ENCODE measurements at regions not wholly inside any gene's neighbourhood (a gene's known extent, or its start where the extent isn't known, plus 50 kb on each side); places are given as distances from the start of the nearest gene placed in this dataset.

DNA sequence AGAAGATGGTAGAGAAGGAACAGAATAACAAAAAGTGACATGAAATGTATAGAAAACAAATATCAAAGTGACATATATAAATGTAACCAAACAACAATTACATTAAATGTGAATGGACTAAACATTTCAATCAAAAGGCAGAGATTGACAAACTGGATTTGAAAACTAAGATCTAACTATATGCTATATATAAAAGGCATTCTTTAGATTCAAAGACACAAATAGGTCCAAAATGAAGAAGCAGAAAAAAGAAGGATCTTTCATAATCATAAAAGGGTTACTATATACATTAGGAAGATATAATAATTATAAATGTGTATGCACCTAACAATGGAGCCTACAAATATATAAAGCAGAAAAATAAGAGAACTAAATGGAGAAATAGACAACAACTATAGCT is 183.7 kb downstream of the METTL4 start:
- DNase-seq (ENCODE audit: low spot score): no peak
- no peak overlapping the region for H3K27ac ChIP-seq (ENCODE audit: poor library complexity, severe bottlenecking)
- no peak for ATAC-seq (ENCODE audit: low read depth)
- H3K9me3 ChIP-seq (ENCODE audit: severe bottlenecking): peaks cover 9% of the 10 kb centered on the region
- H3K27me3 ChIP-seq (ENCODE audit: insufficient read depth, poor library complexity, severe bottlenecking): no peaks in the 10 kb centered on the region
- H3K36me3 ChIP-seq (ENCODE audit: low read depth): 0 out of 2 replicates have a peak, but pooled peaks cover 4% of the 10 kb centered on the region
- no peak overlapping the region for H3K4me3 ChIP-seq (ENCODE audit: severe bottlenecking)
- no peak for TF ChIP-seq CTCF (IDR thresholded peaks at IDR 0.05; ENCODE audit: poor library complexity, severe bottlenecking)
- H3K4me1 ChIP-seq (ENCODE audit: insufficient read depth, poor library complexity, severe bottlenecking): no peaks in the 10 kb centered on the region

DNA sequence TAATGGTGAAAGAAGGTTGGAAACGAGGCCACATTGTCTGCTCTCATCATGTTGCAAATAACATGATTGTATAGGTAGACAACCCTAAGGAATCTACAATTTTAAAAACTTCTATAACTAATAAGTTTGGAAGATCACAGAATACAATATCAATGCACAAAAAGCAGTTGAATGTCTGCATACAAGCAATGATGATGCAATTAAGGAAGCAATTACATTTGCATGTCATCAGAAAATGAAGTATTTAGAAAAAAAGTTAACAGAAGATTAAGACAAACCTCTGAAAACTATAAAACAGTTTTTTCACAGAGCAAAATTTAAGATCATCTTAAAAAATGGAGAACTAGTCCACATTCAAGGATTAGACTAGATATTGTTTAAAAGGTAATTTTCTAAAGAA is 181.1 kb downstream of the METTL4 start:
- H3K36me3 ChIP-seq (ENCODE audit: low read depth): 0 out of 2 replicates have a peak, but pooled peaks cover 4% of the 10 kb centered on the region
- no peaks in the 10 kb centered on the region for H3K27me3 ChIP-seq (ENCODE audit: insufficient read depth, poor library complexity, severe bottlenecking)
- no peaks in the 10 kb centered on the region for H3K4me1 ChIP-seq (ENCODE audit: insufficient read depth, poor library complexity, severe bottlenecking)
- peaks cover 9% of the 10 kb centered on the region for H3K9me3 ChIP-seq (ENCODE audit: severe bottlenecking)
- ATAC-seq (ENCODE audit: low read depth) (no peak), DNase-seq (ENCODE audit: low spot score) (no peak)
- no peak for TF ChIP-seq CTCF (IDR thresholded peaks at IDR 0.05; ENCODE audit: poor library complexity, severe bottlenecking)
- no peak overlapping the region for H3K27ac ChIP-seq (ENCODE audit: poor library complexity, severe bottlenecking)
- no peak overlapping the region for H3K4me3 ChIP-seq (ENCODE audit: severe bottlenecking)

DNA sequence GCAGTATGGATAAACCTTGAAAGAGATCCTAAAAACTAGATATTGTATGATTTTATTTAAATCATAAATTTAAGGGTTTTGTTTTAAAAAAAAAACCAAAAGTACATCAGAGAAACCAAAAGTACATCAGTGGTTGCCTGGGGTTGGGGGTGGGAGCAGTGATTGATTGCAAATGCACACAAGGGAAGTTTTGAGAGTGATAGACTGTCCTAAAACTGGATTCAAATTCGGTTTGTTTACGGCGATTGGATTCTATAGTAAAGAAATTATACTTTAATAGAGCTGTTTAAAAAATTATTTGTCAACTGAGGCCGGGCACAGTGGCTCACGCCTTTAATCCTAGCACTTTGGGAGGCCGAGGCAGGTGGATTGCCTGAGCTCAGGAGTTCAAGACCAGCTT is 179.8 kb downstream of the METTL4 start:
- no peaks in the 10 kb centered on the region for H3K4me1 ChIP-seq (ENCODE audit: insufficient read depth, poor library complexity, severe bottlenecking)
- no peaks in the 10 kb centered on the region for H3K27me3 ChIP-seq (ENCODE audit: insufficient read depth, poor library complexity, severe bottlenecking)
- TF ChIP-seq CTCF (IDR thresholded peaks at IDR 0.05; ENCODE audit: poor library complexity, severe bottlenecking): no peak
- ATAC-seq (ENCODE audit: low read depth): no peak
- H3K9me3 ChIP-seq (ENCODE audit: severe bottlenecking): peaks cover 6% of the 10 kb centered on the region
- H3K36me3 ChIP-seq (ENCODE audit: low read depth): 0 out of 2 replicates have a peak, but pooled peaks cover 4% of the 10 kb centered on the region
- H3K4me3 ChIP-seq (ENCODE audit: severe bottlenecking): no peak overlapping the region
- DNase-seq (ENCODE audit: low spot score): no peak
- H3K27ac ChIP-seq (ENCODE audit: poor library complexity, severe bottlenecking): no peak overlapping the region

- no peak for TF ChIP-seq CTCF (IDR thresholded peaks at IDR 0.05; ENCODE audit: poor library complexity, severe bottlenecking)
- ATAC-seq (ENCODE audit: low read depth): no peak
- no peak overlapping the region for H3K4me3 ChIP-seq (ENCODE audit: severe bottlenecking)
- H3K27ac ChIP-seq (ENCODE audit: poor library complexity, severe bottlenecking): no peak overlapping the region
- peaks cover 4% of the 10 kb centered on the region for H3K9me3 ChIP-seq (ENCODE audit: severe bottlenecking)
- no peaks in the 10 kb centered on the region for H3K4me1 ChIP-seq (ENCODE audit: insufficient read depth, poor library complexity, severe bottlenecking)
- DNase-seq (ENCODE audit: low spot score): no peak
- H3K36me3 ChIP-seq (ENCODE audit: low read depth): 0 out of 2 replicates have a peak, but pooled peaks cover 4% of the 10 kb centered on the region
- H3K27me3 ChIP-seq (ENCODE audit: insufficient read depth, poor library complexity, severe bottlenecking): no peaks in the 10 kb centered on the region
These were observed 178.9 kb downstream of the METTL4 start for GRCh38 chr18:2392446-2392845.

GRCh38 chr18:2394684-2395083 is 176.6 kb downstream of the METTL4 start:
- Histone ChIP-seq H3K4me3 (ENCODE audit: severe bottlenecking) (no peak overlapping the region), H3K27me3 (ENCODE audit: insufficient read depth, poor library complexity, severe bottlenecking) (no peaks in the 10 kb centered on the region), H3K4me1 (ENCODE audit: insufficient read depth, poor library complexity, severe bottlenecking) (no peaks in the 10 kb centered on the region), H3K27ac (ENCODE audit: poor library complexity, severe bottlenecking) (no peak overlapping the region), H3K36me3 (ENCODE audit: low read depth) (no peaks in the 10 kb centered on the region), H3K9me3 (ENCODE audit: severe bottlenecking) (no peaks in the 10 kb centered on the region)
- no peak for TF ChIP-seq CTCF (IDR thresholded peaks at IDR 0.05; ENCODE audit: poor library complexity, severe bottlenecking)
- DNase-seq (ENCODE audit: low spot score) (no peak), ATAC-seq (ENCODE audit: low read depth) (no peak)
